Non-pigmented ciliary epithelial cell (primary cell): ENCODE measurements at regions not wholly inside any gene's neighbourhood (a gene's known extent, or its start where the extent isn't known, plus 50 kb on each side); places are given as distances from the start of the nearest gene placed in this dataset.

Source experiments
- DNase-seq: peaks from one replicate; pipeline ENCODE4 v3.0.0-alpha.2; 2010; ENCODE audit warnings: low read depth

- DNase-seq = no peak
Measured at GRCh38 chr13:76795701-76796695, 90.2 kb downstream of the KCTD12 start.

- DNase-seq = peak; percentile 71
Measured at GRCh38 chr13:76792731-76793347, 93.4 kb downstream of the KCTD12 start.

DNA sequence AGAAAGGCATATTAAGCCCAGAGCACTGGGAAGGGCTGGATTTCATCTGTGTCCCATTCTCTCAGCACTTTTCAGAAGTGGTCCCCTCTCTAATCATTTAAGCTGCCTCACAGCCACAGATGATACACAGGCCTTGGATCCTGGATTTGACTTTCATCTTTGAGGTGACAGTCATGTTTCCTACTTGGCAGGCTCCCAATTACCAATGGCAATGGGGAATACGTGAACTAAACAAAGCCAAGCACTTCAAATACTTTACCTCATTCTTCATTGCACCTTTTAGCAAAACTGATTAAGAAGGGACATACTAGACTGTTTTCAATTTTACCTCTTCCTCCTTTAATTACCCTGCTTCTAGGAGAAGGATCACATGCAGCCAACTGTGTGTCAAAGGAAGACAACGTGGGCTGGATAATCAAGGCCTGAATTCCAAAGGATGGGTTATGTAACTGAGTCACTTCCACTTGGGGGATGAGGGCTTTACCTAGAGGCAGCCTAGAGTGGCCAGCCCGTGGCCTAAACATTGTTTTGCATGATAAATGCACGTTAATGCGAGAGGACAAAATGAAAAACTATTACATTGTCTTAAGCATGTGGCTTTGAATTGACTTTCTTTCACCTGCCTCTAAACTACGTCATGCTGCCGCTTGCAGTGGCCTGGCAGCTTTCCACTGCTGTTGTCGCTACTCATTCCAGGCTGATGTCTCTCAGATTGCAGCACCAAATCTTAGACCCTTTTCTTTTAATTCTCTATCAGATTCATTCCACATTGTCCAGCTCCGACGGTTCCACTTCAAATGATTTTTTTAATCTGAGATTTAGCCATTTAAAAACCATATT lies 95.0 kb downstream of the KCTD12 start:
- no peak for DNase-seq

DNA sequence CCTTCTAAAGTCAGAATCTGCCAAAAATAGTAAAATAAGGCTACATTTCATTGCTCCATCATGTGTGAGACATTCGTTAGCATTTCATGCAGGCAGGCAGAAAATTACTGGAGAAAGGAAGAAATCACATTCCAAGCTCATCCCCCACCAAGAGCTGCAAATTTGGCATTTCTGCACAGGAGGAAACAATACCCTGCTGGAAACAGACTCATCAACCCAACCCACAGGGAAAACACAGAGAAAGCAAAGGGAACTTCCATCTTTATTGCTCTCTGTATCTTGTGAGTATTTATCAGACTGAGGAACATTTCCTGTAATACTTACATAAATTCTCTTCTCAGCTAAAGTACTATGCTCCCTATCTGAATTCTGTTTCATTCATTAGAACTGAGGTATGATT lies 95.7 kb downstream of the KCTD12 start:
- no peak for DNase-seq

- DNase-seq = no peak
Measured at GRCh38 chr13:76783798-76784197, 102.4 kb downstream of the KCTD12 start.

- no peak for DNase-seq
Measured at GRCh38 chr13:76778853-76779252, 107.4 kb downstream of the KCTD12 start.

DNA sequence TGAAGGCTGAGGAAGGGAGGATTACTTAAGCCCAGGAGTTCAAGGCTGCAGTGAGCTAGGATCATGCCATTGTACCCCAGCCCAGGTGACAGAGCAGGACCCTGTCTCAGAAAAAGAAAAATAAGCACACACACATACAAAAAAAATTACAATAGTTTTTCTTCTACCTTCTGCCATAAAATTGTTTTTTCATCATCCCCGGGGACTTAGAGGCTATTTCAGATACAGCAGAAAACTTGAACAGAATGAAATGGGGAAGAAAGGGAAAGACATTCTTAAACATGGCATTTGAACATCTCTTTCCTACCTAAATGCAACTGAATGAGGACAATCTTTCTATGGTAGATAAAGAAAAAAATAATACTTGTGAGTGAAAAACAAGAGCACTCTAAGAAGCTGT lies 109.1 kb downstream of the KCTD12 start:
- DNase-seq = no peak

DNA sequence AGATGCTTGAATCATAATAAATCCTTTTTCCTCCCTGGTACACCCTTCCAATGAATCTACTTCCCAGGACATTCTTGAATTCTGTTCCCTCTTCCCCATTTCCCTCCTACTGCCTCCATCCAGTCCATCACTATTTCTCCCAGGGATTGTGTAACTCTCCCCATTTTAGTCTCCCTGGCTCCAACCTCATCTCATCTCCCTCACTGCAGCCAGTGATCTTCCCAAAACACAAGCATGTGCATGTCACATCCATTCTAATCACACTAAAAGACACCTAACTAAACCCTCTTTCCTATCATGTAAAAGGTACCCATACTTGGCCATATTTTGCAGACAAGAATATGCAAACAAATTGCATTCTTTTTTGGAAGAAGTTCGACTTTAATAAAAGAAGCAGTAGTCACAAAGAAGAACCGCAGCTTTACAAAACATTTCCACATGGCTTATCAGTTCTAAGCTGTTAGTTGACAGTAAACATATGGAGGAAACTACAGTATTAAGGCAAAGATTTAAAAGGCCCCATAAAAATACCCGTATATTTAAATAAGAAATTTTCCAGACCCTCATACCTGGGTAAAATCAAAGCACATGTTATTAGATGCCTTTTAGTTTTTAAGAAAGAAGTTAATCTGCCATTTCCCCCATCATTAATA lies 111.0 kb downstream of the KCTD12 start:
- no peak for DNase-seq

DNA sequence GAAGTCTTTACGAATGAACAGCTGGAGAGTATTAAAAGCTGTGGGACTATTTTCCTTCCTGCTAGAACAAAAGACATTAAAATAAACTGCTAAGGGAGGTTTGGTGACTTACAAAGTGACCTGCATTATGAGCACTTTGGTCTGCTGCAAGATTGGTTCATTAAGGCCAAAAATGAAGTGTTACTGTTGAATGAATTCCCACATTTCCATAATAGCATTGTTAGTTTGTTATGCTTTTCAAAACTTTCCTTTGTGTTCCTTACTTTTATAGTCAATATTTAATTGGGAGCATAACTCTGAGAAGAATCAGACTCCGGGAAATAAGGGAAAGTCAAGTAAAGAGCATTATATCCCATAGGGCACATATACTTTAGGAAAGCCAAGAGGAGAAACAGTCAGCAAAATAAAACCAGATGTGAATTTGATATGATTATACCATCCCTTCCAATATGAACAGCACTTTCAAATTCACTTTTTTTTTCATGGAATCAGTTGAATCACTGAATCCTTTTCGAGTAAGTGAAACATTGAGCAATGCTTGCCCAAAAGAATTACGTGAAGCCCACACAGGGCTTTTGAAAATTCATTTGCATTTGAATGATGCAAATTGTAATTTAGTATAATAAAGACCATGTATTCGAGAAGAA lies 112.6 kb downstream of the KCTD12 start:
- no peak for DNase-seq

- no peak for DNase-seq
Measured at GRCh38 chr13:76772241-76772640, 114.0 kb downstream of the KCTD12 start.

DNA sequence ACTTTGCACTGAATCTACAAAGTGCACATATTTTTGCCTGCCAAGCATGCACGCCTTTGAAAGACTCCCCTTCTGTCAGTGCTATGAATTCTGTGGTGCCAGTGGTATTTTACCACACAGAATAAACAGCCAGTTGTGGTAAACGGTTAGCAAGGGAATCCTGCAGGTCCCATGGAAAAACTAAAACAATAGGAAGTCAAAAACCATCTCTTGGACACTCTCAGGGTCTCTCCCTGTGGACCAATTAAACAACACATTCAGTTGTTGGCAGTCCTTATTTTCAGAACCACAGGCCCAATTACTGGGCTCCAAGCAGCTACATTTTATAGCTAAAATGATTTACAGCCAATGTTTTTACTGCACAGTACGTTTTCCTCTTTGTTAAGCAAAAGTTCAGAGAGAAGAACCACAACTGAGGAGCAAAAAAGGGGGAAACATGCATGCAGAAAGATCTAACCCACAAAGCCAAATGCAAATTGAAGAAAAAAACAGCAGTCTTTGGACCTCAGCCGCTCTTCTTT lies 116.9 kb downstream of the KCTD12 start:
- no peak for DNase-seq

DNA sequence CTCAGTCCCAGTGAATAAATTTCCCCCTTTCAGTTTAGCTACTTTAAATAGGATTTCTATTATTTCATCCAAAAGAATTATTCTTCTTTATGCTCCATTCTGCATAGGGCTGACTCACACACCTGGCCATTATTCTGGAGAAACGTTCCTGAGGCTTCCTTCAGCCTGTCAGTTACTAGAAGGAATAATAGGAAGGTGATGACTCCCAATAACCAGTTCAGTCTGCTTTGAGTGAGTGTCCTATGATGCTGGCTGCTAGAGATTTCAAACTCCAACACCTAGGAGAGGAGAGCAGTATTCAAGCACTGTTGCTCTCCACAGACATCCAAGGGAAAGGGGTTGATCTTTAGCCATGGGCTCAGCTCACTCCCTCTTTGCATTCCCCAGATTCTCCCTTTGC lies 117.8 kb downstream of the KCTD12 start:
- DNase-seq = no peak

DNA sequence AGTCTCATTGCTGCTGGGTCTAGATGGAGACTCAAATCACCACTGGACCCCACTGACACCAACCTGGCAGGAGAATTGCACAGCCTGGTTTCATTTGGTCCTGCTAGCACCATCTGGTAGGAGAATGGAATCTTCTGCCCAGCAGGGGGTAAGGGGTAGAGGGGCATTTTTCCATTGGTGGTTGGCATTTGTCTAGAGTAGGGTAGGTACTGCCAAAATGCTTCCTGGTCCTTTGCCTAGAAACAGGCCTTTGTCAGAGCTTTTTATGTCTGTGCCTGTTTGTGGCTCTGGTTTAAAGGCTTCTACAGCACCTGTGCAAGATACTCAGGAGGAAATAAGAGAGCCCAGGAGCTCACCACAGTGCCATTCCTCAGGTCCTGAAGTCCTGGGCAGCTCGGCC lies 121.3 kb downstream of the KCTD12 start:
- DNase-seq = no peak

DNA sequence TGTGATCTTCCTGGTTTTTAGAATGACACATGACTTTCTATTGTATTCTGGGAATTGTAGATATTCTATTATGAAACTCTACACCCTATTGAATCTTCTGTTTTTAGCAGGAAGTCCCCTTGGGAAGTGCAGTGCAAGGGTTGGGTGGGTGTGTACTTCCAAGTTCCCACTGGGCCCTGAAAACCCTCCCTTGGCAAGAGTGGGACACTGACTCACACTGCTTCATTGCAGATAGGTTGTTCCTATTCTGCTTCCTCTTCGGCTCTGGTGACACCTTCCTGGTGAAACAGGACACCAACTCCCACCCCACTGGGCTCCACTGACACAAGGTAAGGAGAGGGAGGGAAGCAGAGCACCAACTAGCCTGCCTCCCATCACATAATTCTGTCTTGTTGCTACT lies 121.8 kb downstream of the KCTD12 start:
- DNase-seq = no peak

DNA sequence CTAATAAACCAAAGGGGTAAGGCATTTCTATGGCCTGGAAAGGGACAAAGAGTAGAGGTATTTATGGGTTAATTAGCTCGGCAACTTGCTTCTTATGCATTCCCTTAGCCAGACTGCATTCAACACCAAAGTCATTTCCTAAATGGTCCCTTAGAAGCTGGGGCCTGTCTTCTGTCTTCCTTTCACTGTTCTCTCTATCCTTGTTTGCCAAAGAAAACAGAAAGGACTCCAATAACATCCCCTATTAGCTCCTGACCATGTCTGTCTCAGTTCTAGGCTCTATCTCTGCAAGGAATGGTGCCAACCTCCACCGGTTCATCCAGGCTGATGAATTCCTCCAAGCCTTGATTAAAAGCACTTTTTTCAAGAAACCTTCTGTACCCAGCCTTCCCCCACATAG lies 123.5 kb downstream of the KCTD12 start:
- no peak for DNase-seq

GRCh38 chr13:76759877-76760276 lies 126.3 kb downstream of the KCTD12 start:
- peak; percentile 65 for DNase-seq

DNA sequence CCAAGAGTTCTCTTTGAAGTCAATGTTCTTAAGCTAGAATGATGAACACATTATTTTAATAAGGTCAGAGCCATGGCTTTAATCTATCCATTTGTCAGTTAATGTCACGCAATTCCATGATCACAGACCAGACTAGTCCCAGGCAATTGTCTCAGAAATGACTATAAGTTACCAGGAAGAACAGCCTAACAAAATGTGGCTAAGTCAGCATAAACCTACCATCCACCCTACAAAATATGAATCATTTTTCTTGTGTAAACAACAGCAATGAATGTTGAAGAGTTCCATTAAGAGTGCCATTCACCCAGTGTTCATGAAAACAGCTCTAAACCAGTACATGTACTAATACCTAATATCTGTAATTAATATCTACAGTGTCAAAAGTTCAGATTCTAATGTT lies 127.5 kb downstream of the KCTD12 start:
- DNase-seq = no peak

GRCh38 chr13:76758257-76758656 lies 127.9 kb downstream of the KCTD12 start:
- DNase-seq = no peak

DNA sequence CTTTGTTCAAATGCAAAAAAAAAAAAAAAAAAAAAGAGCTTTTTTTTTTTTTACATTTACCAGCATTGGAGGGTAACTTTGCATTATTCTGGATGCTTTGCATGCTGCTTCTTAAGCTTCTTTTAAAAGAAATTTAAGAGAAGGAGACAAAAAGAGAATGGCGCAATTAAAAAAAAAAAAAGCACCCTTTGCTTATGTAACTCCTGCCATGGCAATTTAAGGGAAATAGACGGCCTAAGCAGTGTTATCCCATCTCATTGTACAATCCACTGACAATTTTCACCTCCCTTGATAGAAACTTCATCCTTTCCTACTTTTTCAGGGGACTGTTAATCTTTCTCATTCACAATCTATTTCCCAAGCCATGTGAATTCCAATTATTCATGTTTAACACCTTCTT lies 129.8 kb downstream of the KCTD12 start:
- no peak for DNase-seq

DNA sequence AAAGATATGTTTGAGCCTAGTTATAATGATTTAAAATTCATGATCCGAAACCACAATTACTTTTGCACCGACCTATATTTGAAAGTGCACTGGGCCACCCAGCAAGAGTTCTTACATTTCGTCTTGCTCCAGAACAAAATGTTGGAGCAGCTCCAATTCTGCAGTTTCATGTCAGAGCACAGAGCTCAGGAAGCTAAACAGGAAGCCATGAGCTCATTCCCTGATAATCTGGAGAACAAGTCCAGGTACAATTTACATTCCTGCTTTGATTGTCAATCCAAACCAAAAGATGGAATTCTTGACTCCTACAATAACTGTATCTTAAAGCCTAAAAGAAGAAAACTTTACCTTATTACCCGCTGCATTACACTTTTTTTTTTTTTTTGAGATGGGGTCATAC lies 131.8 kb downstream of the KCTD12 start:
- peak; percentile 57 for DNase-seq

DNA sequence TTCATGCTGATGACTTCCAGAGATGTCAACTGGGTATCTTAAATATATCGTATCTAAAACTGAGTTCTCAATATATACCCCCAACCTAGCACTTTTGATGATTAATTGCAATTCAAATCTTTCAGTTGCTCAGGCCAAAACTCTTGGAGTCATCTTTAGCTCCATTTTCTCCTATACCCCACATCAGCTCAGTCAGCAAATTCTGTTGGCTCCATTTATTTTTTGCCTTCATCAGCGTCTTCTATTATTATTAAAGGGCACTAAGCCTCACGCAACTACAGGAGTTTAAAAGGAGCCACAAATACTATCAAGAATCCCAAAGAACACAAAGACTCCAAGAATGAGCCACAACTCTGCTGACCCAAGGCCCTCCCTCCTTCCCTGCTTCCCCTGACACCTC lies 134.9 kb downstream of the KCTD12 start:
- DNase-seq = no peak
